ENCODE measurements at regions not wholly inside any gene's neighbourhood (a gene's known extent, or its start where the extent isn't known, plus 50 kb on each side); places are given as distances from the start of the nearest gene placed in this dataset.

DNA sequence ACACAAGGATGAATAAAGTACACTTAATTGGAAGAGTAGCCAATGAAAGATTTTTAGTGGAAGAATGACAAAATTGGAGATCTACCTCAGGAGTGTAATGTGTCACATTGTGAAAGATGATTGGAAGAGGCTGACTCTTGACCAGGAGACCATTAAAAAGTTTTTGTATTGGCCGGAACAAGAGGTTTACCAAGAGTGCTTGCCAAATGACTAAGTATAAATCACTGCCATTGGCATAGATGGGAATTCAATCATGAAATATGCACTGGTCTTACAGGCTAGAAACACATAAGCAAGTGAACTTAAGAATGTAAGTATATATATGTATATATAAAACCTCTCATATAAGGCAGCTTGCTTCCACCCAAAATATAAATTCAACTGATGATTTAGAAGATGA is 58.7 kb upstream of the TFEC start (continued):
- no peak for TF ChIP-seq ZNF264 (CRISPR knock-in tag; IDR thresholded peaks at IDR 0.05)

DNA sequence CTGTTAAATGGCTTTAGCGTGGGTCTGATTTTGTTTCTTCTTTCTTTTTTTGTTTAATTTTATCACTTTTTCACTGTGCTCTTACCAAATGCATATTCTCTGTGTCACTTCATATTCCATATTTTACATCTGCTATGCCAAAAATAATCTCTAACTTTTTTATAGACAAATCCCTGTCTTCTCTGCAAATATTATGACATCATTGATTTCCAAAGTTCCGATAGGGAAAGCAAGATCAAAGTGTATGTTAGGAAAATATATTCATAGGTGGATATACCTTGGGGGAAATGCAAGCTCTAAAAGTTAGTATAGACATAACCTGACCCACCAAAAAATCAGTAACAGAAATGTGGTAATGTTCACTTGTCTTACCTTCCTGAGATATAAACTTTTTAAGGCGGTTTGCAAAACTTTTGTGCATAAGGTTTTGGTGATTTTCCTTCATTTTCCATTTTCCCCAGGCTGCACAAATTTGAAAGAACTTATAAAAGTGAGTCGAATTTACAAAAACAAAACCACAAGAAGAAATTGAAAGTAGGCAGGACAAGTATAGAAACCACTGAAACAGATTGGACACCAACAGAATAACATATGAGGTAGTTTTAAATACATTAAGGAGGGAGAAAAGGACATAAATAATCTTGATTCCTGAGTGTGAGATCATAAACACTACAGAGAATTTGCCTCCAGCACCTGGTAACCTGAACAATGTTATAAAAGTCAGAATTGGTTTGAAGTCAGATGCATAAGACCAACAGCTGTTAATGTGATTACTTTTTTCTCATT is 63.1 kb upstream of the TFEC start:
- no peaks in the 10 kb centered on the region for H3K27me3 ChIP-seq (ENCODE audit: control insufficient read depth in 1 of 2, insufficient read depth in 2 of 2, low read length in 2 of 2)
- intact Hi-C loops (cut with micrococcal nuclease; ENCODE audit: unreplicated experiment) (no loop called here), in situ Hi-C loops (cut with HindIII; ENCODE audit: extremely low pct_ligation_motif_present, low pct_unique_long_range_greater_than_20kb) (no loop called here)
- 0 out of 2 replicates have a peak, but pooled peaks cover 6% of the 10 kb centered on the region for H3K4me1 ChIP-seq (ENCODE audit: insufficient read depth, low read length)
- no TSS peak for BruUV-seq (replicated peaks)
- no peaks in the 10 kb centered on the region for H3K79me2 ChIP-seq (ENCODE audit: insufficient read depth, low read length)
- ATAC-seq (no peak), FAIRE-seq (no peak), DNase-seq (ENCODE audit: low spot score) (no peak)
- H3K4me2 ChIP-seq (ENCODE audit: low read depth, low read length), result no peak overlapping the region
- ChIA-PET POLR2A (no interaction called here), CTCF (ENCODE audit: low intra/inter-chr PET ratio, low total read pairs) (no interaction called here)
- TF ChIP-seq ZNF577 (CRISPR knock-in tag; IDR thresholded peaks at IDR 0.05; ENCODE audit: borderline replicate concordance, low read depth) (no peak), ATF7 (IDR thresholded peaks at IDR 0.05) (peak; percentile 90), ATF7 (CRISPR knock-in tag; IDR thresholded peaks at IDR 0.05) (no peak), GFI1 (CRISPR knock-in tag; IDR thresholded peaks at IDR 0.05; ENCODE audit: borderline replicate concordance) (no peak), GTF2F1 (IDR thresholded peaks at IDR 0.05; ENCODE audit: low read length) (no peak)
- H3K9me3 ChIP-seq (ENCODE audit: low read length), result no peaks in the 10 kb centered on the region
- no peaks in the 10 kb centered on the region for H3K36me3 ChIP-seq (replicated peaks in 1 of 2; ENCODE audit: control insufficient read depth in 1 of 2, insufficient read depth in 2 of 2, low read length in 2 of 2)
- H3K9ac ChIP-seq (ENCODE audit: insufficient read depth, low read depth, low read length), result no peak overlapping the region
- H2AFZ ChIP-seq (ENCODE audit: low read length), result no peak overlapping the region
- no peak overlapping the region for H3K4me3 ChIP-seq (replicated peaks in 1 of 3; ENCODE audit: insufficient read depth in 1 of 3, low read depth in 2 of 3, low read length in 3 of 3)
- no peak overlapping the region for H3K27ac ChIP-seq (ENCODE audit: extremely low read length, insufficient read depth, low read length)
- 32% methylated on average over 4 of the region's 4 CpGs for WGBS (ENCODE audit: low lambda C conversion rate)
- no peaks in the 10 kb centered on the region for H4K20me1 ChIP-seq (ENCODE audit: insufficient read depth, low read length)

DNA sequence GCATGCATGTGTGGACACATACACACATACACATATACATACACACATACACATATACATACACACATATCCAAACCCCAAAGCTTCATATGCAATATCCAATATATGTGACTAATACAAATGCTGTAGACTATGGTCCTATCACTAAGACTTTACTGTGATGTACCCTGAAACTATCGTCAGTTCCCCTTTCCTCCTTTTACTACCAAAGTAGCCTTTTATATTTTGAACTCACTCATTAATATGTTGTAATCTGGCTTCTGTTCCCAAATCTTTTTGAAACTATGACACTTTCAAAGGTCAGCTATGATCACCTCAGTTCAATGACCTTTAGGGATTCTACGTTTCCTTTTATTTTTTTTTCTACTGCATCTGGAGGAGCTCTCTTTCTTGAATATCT is 64.8 kb upstream of the TFEC start:
- Histone ChIP-seq H3K4me1 (ENCODE audit: insufficient read depth, low read length) (0 out of 2 replicates have a peak, but pooled peaks cover 6% of the 10 kb centered on the region), H4K20me1 (ENCODE audit: insufficient read depth, low read length) (no peaks in the 10 kb centered on the region), H2AFZ (ENCODE audit: low read length) (no peak overlapping the region), H3K79me2 (ENCODE audit: insufficient read depth, low read length) (no peaks in the 10 kb centered on the region), H3K27ac (ENCODE audit: extremely low read length, insufficient read depth, low read length) (no peak overlapping the region), H3K9ac (ENCODE audit: insufficient read depth, low read depth, low read length) (no peak overlapping the region), H3K27me3 (ENCODE audit: control insufficient read depth in 1 of 2, insufficient read depth in 2 of 2, low read length in 2 of 2) (no peaks in the 10 kb centered on the region; a peak in 1 of 5 replicates), H3K4me2 (ENCODE audit: low read depth, low read length) (no peak overlapping the region), H3K36me3 (replicated peaks in 1 of 2; ENCODE audit: control insufficient read depth in 1 of 2, insufficient read depth in 2 of 2, low read length in 2 of 2) (no peaks in the 10 kb centered on the region), H3K4me3 (replicated peaks in 1 of 3; ENCODE audit: insufficient read depth in 1 of 3, low read depth in 2 of 3, low read length in 3 of 3) (no peak overlapping the region), H3K9me3 (ENCODE audit: low read length) (no peaks in the 10 kb centered on the region)
- no peak for FAIRE-seq
- no peak for DNase-seq (ENCODE audit: low spot score)
- ATAC-seq, result no peak
- intact Hi-C loops (cut with micrococcal nuclease; ENCODE audit: unreplicated experiment), result no loop called here
- BruUV-seq (replicated peaks), result no TSS peak
- CTCF ChIA-PET (ENCODE audit: low intra/inter-chr PET ratio, low total read pairs), result no interaction called here
- in situ Hi-C loops (cut with HindIII; ENCODE audit: extremely low pct_ligation_motif_present, low pct_unique_long_range_greater_than_20kb), result no loop called here
- WGBS (ENCODE audit: low lambda C conversion rate), result 6% methylated on average over 2 of the region's 2 CpGs
- POLR2A ChIA-PET, result no interaction called here
- TF ChIP-seq ZNF225 (CRISPR knock-in tag; IDR thresholded peaks at IDR 0.05) (no peak), HNF1A (IDR thresholded peaks at IDR 0.05; ENCODE audit: low read depth) (no peak), HNF1A (CRISPR knock-in tag; IDR thresholded peaks at IDR 0.05; ENCODE audit: borderline replicate concordance) (no peak), KDM4B (CRISPR knock-in tag; IDR thresholded peaks at IDR 0.05) (no peak), AKAP8 (CRISPR knock-in tag; IDR thresholded peaks at IDR 0.05) (no peak)
